Progenitor cell of endocrine pancreas (in vitro differentiated cells): ENCODE measurements at regions not wholly inside any gene's neighbourhood (a gene's known extent, or its start where the extent isn't known, plus 50 kb on each side); places are given as distances from the start of the nearest gene placed in this dataset.

Experiments used
- DNase-seq: peaks from one replicate; pipeline ENCODE4 v3.0.0; 2021; ENCODE audit warnings: low spot score; ENCODE audit not compliant: unreplicated experiment
- H3K27ac Mint-ChIP-seq: 2 replicates; pipeline ENCODE4 v1.8.0; 2021; ENCODE audit warnings: mild to moderate bottlenecking, moderate library complexity, mixed read lengths
- H3K27me3 Mint-ChIP-seq: 2 replicates; pipeline ENCODE4 v1.8.0; 2021; ENCODE audit warnings: mixed read lengths
- H3K36me3 Mint-ChIP-seq: 2 replicates; pipeline ENCODE4 v1.8.0; 2022; ENCODE audit warnings: mixed read lengths; ENCODE audit not compliant: insufficient read depth
- H3K4me1 Mint-ChIP-seq: 2 replicates; pipeline ENCODE4 v1.8.0; 2021; ENCODE audit warnings: low read depth, mixed read lengths
- H3K4me3 Mint-ChIP-seq: 2 replicates; pipeline ENCODE4 v1.8.0; 2021; ENCODE audit warnings: low read depth, mild to moderate bottlenecking, moderate library complexity, mixed read lengths
- H3K9me3 Mint-ChIP-seq: 2 replicates; pipeline ENCODE4 v1.8.0; 2021; ENCODE audit warnings: low read depth, mixed read lengths
- CTCF ChIP-seq: fragments of 200-600 bp; sonication (generic); IDR thresholded peaks from one replicate; pipeline ENCODE4 v1.5.0; 2021; ENCODE audit warnings: antibody characterized with exemption, mild to moderate bottlenecking; ENCODE audit not compliant: unreplicated experiment

DNA sequence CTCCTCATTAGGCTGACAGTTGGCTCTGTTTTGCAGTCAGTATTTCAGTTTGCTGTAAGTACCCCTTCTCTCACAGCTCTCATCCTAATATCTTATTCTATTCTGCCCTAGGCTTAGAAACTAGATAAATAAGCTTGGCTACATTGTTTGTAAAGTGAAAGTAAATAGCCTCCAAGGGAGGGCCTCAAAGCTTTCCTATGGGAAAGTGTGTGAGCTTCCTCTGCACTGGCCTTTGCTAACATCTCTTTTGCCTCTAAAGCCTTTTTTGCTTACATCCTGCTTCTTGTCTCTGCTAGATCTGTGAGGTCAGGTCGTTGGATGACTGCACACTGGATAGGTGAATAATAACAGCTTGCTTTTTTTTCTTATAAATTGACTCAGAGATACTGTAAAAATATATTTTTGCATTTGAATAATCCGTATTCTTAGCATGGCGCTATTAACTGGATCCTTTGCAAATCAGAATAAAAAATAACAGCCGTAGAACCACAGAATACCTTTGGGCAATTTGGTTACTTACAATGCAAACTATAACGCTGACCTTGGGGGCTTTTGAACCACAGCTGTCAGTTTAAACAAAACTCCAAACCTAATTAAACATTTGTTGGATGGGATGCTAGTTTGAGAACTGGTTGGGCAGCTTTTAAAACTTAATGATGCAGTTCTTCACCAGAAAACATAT, 55.1 kb downstream of the TTC6 start:
- no peak overlapping the region for H3K4me3 Mint-ChIP-seq
- H3K4me1 Mint-ChIP-seq: peaks cover 13% of the 10 kb centered on the region

DNA sequence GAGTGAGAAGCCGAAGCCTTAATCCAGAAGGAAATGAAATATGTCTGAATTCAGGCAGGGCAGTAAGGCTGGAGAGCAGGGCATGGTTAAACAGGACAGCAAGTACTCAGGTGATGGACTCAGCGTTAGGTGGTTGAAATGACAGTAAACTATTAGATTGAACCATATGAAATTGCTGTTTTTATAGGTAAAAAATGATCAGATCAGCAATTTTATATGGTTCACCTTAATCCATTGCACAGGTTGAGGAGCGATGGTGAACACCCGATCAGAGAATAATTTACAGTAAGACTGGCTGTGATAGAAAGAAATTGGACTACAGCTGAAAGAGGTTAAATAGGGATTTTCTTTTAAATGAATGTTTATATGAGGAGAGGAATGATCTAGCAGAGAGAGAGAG, 56.6 kb downstream of the TTC6 start:
- H3K4me3 Mint-ChIP-seq: no peak overlapping the region
- DNase-seq: no peak
- H3K9me3 Mint-ChIP-seq: no peaks in the 10 kb centered on the region
- TF ChIP-seq CTCF: no peak
- H3K27me3 Mint-ChIP-seq: no peaks in the 10 kb centered on the region
- H3K4me1 Mint-ChIP-seq: peaks cover 13% of the 10 kb centered on the region
- H3K27ac Mint-ChIP-seq: peak overlapping the region; percentile 76
- peaks cover 8% of the 10 kb centered on the region for H3K36me3 Mint-ChIP-seq

More for the DNA sequence above, 55.1 kb downstream of the TTC6 start:
- H3K27ac Mint-ChIP-seq: peak overlapping the region; percentile 18
- peaks cover 3% of the 10 kb centered on the region for H3K36me3 Mint-ChIP-seq
- no peaks in the 10 kb centered on the region for H3K27me3 Mint-ChIP-seq
- H3K9me3 Mint-ChIP-seq: no peaks in the 10 kb centered on the region
- TF ChIP-seq CTCF: no peak
- no peak for DNase-seq

- peaks cover 10% of the 10 kb centered on the region for H3K9me3 Mint-ChIP-seq
- no peak for DNase-seq
- peaks cover 7% of the 10 kb centered on the region for H3K4me1 Mint-ChIP-seq
- H3K27me3 Mint-ChIP-seq: no peaks in the 10 kb centered on the region
- peaks cover 27% of the 10 kb centered on the region for H3K36me3 Mint-ChIP-seq
- no peak overlapping the region for H3K4me3 Mint-ChIP-seq
- TF ChIP-seq CTCF: no peak
- peak overlapping the region; percentile 73 for H3K27ac Mint-ChIP-seq
Observed at GRCh38 chr14:37655418-37655817, 60.0 kb downstream of the TTC6 start.

DNA sequence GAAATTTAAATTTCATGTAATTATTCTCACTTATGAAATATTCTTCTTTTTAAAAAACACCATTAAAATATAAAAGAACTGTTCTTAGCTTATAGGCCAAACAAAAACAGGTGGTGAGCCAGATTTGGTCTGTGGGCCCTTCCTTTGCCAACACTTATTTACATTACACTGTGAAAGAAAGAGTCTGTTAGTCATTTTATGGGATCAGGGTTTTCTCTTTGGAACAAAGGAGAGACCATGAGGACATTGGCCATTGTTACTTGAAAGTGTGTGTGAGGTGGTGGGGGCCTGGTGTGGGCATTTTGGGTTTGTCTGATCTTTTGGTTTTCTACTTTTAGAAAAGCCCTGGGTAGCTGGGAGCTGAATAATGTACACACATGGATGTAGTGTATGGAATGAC, 62.7 kb downstream of the TTC6 start:
- Mint-ChIP-seq H3K27me3 (no peaks in the 10 kb centered on the region), H3K36me3 (peaks cover 46% of the 10 kb centered on the region), H3K4me3 (no peak overlapping the region), H3K4me1 (no peaks in the 10 kb centered on the region), H3K9me3 (peaks cover 33% of the 10 kb centered on the region), H3K27ac (peak overlapping the region; percentile 73)
- TF ChIP-seq CTCF: no peak
- DNase-seq: no peak

DNA sequence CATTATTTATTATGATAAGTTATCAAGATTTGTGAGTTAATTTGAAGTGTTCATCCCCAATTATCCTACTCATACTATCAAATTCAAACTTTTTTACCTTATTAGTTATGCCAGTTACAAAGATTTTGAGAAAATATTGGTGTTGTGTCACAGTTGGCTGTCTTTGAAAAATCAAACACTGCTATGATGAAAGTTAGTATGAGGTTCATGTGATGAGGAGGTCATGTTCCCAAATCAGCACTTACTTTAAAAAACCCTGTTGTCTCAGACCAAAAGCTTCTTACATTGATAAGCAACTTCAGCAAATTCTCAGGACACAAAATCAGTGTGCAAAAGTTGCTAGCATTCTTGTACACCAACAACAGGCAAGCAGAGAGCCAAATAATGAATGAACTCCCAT, 68.1 kb downstream of the TTC6 start:
- Mint-ChIP-seq H3K4me1 (no peaks in the 10 kb centered on the region), H3K27ac (no peak overlapping the region), H3K36me3 (peaks cover 46% of the 10 kb centered on the region), H3K27me3 (no peaks in the 10 kb centered on the region), H3K4me3 (no peak overlapping the region), H3K9me3 (peaks cover 42% of the 10 kb centered on the region)
- no peak for TF ChIP-seq CTCF
- DNase-seq: no peak
